Esophagus mucosa (tissue), 1 donor: ENCODE measurements at regions not wholly inside any gene's neighbourhood (a gene's known extent, or its start where the extent isn't known, plus 50 kb on each side); places are given as distances from the start of the nearest gene placed in this dataset.

ENCODE experiments used
- ATAC-seq: fragments of 200-7000 bp; cut with Tn5 transposase; one replicate; pipeline ENCODE4 v1.9.1; 2020
- donor health status: DM: yes; HTN: yes; CAD: no.

DNA sequence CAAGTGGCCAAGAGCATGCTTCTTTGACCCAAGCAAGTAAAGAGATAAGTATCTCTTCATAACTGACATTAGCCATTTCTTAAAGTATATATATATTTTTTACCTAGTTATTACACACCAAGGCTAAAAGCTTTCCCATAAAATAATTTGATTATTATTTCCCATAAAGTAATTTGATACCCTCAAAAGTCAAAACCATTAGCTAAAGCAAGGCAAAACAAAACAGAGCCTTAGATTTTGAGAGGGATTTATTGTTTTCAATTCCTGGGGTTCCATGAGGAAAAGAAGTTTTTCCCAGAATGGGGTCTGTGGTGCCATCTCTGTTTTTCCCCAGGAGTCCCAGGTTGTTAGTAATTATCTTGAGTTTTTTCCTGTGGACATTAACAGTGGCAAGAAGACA, 125.5 kb upstream of the NUDT4 start:
- no peak for ATAC-seq

DNA sequence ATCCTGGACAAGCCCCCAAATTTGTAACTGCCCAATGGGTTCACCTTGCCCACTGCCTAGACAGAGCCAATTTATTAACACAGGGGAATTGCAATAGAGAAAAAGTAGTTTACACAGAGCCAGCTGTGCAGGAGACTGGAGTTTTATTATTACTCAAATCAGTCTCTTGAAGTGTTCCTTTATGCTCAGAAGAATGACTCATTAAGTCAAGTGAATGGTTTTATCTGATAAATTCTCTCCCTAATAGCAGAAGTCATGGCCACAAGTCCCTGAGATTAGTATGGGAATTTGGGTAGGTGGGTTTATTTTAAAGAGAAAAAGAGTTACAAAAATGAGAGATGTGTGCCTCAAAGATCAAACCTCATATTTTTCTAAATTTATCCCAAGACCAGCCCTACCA, 122.8 kb upstream of the NUDT4 start:
- no peak for ATAC-seq

DNA sequence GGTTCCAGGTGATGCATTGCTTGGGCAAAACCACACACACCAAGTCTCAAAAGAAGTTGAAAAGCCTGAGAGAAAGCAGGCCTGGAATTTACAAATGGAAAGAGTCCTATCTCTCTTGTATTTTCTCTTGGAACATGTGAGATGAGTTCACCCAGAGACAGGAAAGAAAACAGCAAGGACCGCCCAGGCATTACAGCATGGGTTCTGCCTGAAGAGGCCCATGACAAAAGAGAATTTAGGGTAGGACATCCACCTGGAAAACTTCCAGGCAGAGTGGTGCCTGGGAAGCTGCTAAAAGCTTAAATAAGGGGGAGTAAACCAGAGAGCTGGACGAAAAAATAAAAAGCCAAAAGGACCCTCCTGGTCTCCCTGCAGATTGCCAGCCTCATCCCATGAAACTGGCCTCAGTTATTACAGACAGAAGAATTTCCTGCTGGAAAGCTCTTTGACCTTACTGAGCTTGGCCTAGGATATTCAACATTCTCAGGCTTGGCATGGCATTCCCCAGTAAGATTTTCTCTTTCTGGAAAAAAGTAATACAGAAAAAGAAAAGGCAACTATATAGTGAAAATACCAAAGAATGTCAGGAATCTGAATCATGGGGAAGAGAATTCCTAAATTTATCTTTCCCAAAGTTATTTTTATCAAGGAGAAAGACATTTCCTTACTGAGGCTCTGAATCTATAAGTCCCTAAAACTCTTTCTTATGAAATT, 121.3 kb upstream of the NUDT4 start:
- no peak for ATAC-seq

GRCh38 chr12:93261505-93262094, 116.1 kb upstream of the NUDT4 start:
- ATAC-seq = no peak

DNA sequence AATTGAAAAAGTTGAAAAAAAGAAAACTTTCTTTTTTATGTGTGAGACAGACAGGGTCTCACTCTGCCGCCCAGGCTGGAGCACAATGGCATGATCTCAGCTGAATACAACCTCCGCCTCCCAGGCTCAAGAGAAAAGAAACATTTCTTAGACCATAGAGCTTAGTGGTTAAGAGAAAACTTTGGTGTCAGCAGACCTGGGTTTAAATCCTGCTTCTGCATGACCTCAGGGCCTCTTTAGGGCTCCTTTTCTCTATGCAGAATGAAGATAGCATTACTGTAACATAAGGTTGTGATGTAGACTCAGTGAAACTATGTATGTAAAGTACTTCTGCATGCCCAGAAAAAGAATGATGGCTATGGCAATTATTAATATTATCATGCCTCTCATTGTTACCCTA, 104.7 kb upstream of the NUDT4 start:
- ATAC-seq = no peak

GRCh38 chr12:93273834-93274564, 103.7 kb upstream of the NUDT4 start:
- ATAC-seq = no peak

- ATAC-seq = no peak
Measured at GRCh38 chr12:93274937-93275336, 102.8 kb upstream of the NUDT4 start.

- no peak for ATAC-seq
Measured at GRCh38 chr12:93275589-93275988, 102.1 kb upstream of the NUDT4 start.

DNA sequence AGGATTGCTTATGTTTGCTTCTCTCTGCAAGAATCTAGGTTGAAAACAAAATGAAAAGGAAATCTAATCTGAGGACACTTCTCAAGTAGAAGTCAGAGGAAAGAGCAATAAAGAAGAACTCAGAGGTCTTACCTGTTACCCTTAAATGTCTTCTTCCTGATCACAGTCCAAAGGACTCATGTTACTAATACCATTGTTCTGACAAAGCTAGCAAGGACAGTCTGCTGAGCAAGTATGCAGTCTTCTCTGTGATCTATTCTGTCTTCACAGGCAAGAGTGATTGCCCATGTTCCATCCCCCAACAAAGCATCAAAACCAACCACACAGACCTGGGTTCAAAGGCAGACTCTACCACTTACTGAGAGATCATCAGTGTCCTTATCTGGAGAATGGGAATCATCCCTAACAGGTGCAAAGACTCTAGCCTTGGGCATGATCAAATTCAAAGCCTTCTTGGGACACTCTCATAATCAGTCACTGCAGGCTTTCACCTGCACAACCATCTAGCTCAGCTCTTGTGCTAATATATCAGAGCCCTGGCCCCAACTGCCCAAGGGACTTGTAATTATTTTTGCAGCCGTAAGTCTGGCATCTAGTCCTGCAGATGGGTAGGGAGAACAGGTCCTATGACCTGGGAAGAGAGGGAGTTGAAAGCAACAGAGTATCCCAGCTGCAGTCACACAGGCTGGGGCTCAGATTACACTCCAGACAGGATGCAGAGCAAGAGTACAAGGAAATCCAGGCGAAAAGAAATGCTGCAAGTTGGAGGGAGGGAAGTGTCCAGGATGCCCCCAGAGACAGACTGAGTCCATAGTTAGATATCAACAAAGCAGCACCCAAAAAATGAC, 97.9 kb upstream of the NUDT4 start:
- no peak for ATAC-seq

GRCh38 chr12:93287149-93287548, 90.6 kb upstream of the NUDT4 start:
- ATAC-seq = no peak

- ATAC-seq = no peak
Measured at GRCh38 chr12:93288626-93289025, 89.1 kb upstream of the NUDT4 start.

DNA sequence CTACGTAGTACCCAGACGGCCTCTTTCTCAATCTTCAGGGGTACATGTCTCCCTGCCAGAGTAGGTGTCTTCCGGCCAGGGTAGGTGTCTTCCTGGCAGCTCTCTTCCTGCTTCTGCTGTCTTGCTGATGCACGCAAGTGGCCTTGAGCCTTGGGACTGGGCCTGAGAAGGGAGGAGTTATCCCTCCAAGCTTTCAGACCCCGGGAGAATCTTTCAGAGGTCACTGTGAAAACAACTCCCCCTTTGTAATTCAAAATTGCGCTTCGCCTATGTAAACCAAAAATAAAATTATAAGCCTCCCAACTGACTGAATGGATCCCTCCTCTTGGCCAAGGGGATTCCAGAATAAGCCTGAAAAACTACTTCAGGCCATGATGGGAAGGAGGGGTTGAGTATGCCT, 87.3 kb upstream of the NUDT4 start:
- ATAC-seq = no peak

- ATAC-seq = no peak
Measured at GRCh38 chr12:93292213-93292612, 85.5 kb upstream of the NUDT4 start.

GRCh38 chr12:93292731-93293566, 84.8 kb upstream of the NUDT4 start:
- no peak for ATAC-seq

DNA sequence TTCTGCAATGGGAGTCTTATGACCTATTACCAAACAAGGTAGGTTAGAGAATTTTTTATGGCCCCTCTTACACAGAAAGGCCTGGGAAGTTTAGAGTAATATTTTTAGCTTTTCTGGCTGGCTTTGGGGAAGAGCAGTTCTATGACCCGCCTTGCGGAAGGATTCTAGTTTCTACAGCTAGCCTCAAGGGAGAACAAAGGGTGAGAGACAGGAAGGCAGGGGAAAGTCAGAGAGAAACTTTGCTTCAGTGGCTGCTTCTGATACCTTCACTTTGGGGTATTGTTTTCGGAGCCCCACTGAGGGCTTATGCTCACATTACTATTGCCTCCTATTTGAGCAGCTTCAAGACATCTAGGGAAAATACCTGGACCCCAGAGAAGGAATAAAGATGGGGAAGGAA, 80.7 kb upstream of the NUDT4 start:
- no peak for ATAC-seq

DNA sequence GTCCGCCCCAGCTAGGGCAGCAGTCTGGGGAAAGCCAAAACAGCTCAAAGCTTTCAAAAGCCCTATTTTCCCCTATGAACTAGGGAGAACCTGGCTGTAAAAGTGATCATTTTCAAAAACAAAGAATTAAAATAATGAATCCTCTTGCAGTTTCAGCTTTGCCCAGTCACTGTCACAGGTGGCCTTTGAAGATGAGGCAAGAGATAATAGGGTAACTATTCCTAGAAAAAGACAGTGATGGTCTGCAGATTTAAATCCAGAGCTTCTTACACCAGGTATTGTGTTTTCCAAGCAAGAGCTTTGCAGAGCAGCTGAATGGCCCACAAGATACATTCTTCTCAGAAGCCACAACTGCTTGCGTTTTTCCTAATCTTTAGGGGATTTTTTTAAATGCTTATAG, 80.2 kb upstream of the NUDT4 start:
- ATAC-seq = no peak

- no peak for ATAC-seq
Measured at GRCh38 chr12:93299262-93299846, 78.4 kb upstream of the NUDT4 start.

DNA sequence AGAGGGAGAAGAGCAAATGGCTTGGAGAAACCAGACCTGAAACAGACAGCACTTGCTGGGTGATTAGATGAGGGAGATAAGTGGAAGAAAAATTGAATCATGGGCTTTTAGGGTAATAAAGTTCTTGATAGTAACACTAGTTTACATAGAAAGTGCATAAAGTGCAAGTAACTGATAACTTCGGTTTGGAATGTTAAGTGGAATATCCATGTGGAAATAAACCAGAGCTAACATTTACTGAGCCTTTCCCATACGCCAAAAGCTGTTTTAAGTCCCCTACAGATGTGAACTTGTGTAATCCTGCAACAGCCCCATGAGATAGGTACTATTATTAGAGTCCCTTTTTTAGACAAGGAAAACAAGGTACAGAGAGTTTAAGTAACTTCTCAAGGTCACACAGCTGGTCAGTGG, 77.1 kb upstream of the NUDT4 start:
- ATAC-seq = no peak

- ATAC-seq = peak; percentile 28
Measured at GRCh38 chr12:93302331-93303229, 75.1 kb upstream of the NUDT4 start.

DNA sequence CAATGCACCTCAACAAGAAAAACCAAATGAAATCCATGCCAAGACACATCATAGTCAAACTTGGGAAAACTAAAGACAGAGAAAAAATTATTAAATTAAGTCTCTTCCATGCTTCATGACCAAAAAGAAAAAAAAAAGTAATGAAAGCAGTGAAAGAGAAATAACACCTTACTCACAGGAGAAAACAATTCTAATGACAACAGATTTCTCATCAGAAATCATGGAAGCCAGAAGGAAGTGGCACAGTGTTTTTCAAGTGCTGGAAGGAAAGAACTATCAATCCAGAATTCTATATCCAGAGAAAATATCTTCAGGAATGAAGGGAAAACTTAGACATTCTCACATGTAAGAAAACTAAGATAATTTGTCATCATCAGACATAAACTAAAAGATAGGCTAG, 71.1 kb upstream of the NUDT4 start:
- ATAC-seq = no peak

- ATAC-seq = no peak
Measured at GRCh38 chr12:93308281-93308680, 69.4 kb upstream of the NUDT4 start.
